ENCODE measurements at regions not wholly inside any gene's neighbourhood (a gene's known extent, or its start where the extent isn't known, plus 50 kb on each side); places are given as distances from the start of the nearest gene placed in this dataset.

- no peak for DNase-seq (ENCODE audit: low read depth)
- no peak overlapping the region for H3K4me3 ChIP-seq (ENCODE audit: low read depth, low read length)
- no peak for TF ChIP-seq CTCF (IDR thresholded peaks at IDR 0.05; ENCODE audit: low read depth, low read length, missing control alignments)
- in situ Hi-C loops (cut with HindIII; ENCODE audit: low sequenced_read_pairs): no loop called here
These were observed 169.8 kb upstream of the GRB10 start for GRCh38 chr7:50952544-50952943.

GRCh38 chr7:50952120-50952519 lies 169.4 kb upstream of the GRB10 start:
- H3K4me3 ChIP-seq (ENCODE audit: low read depth, low read length): no peak overlapping the region
- no peak for TF ChIP-seq CTCF (IDR thresholded peaks at IDR 0.05; ENCODE audit: low read depth, low read length, missing control alignments)
- in situ Hi-C loops (cut with HindIII; ENCODE audit: low sequenced_read_pairs): no loop called here
- no peak for DNase-seq (ENCODE audit: low read depth)

- no peak for TF ChIP-seq CTCF (IDR thresholded peaks at IDR 0.05; ENCODE audit: low read depth, low read length, missing control alignments)
- no peak overlapping the region for H3K4me3 ChIP-seq (ENCODE audit: low read depth, low read length)
- no peak for DNase-seq (ENCODE audit: low read depth)
- in situ Hi-C loops (cut with HindIII; ENCODE audit: low sequenced_read_pairs): no loop called here
These were observed 160.8 kb upstream of the GRB10 start for GRCh38 chr7:50943482-50943881.

- in situ Hi-C loops (cut with HindIII; ENCODE audit: low sequenced_read_pairs): no loop called here
- DNase-seq (ENCODE audit: low read depth): no peak
- TF ChIP-seq CTCF (IDR thresholded peaks at IDR 0.05; ENCODE audit: low read depth, low read length, missing control alignments): no peak
These were observed 158.8 kb upstream of the GRB10 start for GRCh38 chr7:50941525-50941924.

GRCh38 chr7:50940621-50941020 lies 157.9 kb upstream of the GRB10 start:
- no peak for TF ChIP-seq CTCF (IDR thresholded peaks at IDR 0.05; ENCODE audit: low read depth, low read length, missing control alignments)
- DNase-seq (ENCODE audit: low read depth): peak; percentile 31
- in situ Hi-C loops (cut with HindIII; ENCODE audit: low sequenced_read_pairs): no loop called here
- no peak overlapping the region for H3K4me3 ChIP-seq (ENCODE audit: low read depth, low read length)

More at GRCh38 chr7:50941525-50941924, 158.8 kb upstream of the GRB10 start:
- no peak overlapping the region for H3K4me3 ChIP-seq (ENCODE audit: low read depth, low read length)

- in situ Hi-C loops (cut with HindIII; ENCODE audit: low sequenced_read_pairs): loop anchor here (5.0 kb wide), 1 partner anchor 33 kb away; no protein-coding TSS in a partner anchor
- DNase-seq (ENCODE audit: low read depth): peak; percentile 62
- H3K4me3 ChIP-seq (ENCODE audit: low read depth, low read length): no peak overlapping the region
- no peak for TF ChIP-seq CTCF (IDR thresholded peaks at IDR 0.05; ENCODE audit: low read depth, low read length, missing control alignments)
These were observed 156.3 kb upstream of the GRB10 start for GRCh38 chr7:50939021-50939420.

- TF ChIP-seq CTCF (IDR thresholded peaks at IDR 0.05; ENCODE audit: low read depth, low read length, missing control alignments): no peak
- no peak overlapping the region for H3K4me3 ChIP-seq (ENCODE audit: low read depth, low read length)
- in situ Hi-C loops (cut with HindIII; ENCODE audit: low sequenced_read_pairs): loop anchor here (5.0 kb wide), 1 partner anchor 35 kb away; no protein-coding TSS in a partner anchor
- DNase-seq (ENCODE audit: low read depth): no peak
These were observed 155.0 kb upstream of the GRB10 start for GRCh38 chr7:50937727-50938126.

Measured in astrocyte of the cerebellum (primary cell).